Loucy (cell line): ENCODE measurements at regions not wholly inside any gene's neighbourhood (a gene's known extent, or its start where the extent isn't known, plus 50 kb on each side); places are given as distances from the start of the nearest gene placed in this dataset.

ENCODE experiments used
- H2AFZ ChIP-seq: fragments of 200-600 bp; sonication (generic); 2 replicates; pipeline ENCODE4 v1.6.0; 2016; ENCODE audit warnings: antibody characterized with exemption, mild to moderate bottlenecking, low read length, moderate library complexity
- H3F3A ChIP-seq: fragments of 200-600 bp; 2 replicates; pipeline ENCODE4 v1.6.0; 2016; ENCODE audit warnings: antibody characterized with exemption, low read depth, mild to moderate bottlenecking
- H3K27me3 ChIP-seq: fragments of 200-600 bp; sonication (generic); 2 replicates; pipeline ENCODE4 v1.6.1; 2014; ENCODE audit warnings: low read length, mild to moderate bottlenecking; ENCODE audit not compliant: insufficient read depth, poor library complexity, severe bottlenecking
- H3K36me3 ChIP-seq: fragments of 200-600 bp; sonication (generic); 2 replicates; pipeline ENCODE4 v1.6.1; 2016; ENCODE audit warnings: low read length; ENCODE audit not compliant: insufficient read depth
- H3K4me1 ChIP-seq: fragments of 200-600 bp; sonication (generic); 2 replicates; pipeline ENCODE4 v1.5.1; 2014; ENCODE audit warnings: low read length, mild to moderate bottlenecking; ENCODE audit not compliant: insufficient read depth, poor library complexity, severe bottlenecking
- H3K4me2 ChIP-seq: fragments of 200-600 bp; sonication (generic); 2 replicates; pipeline ENCODE4 v1.6.0; 2014; ENCODE audit warnings: antibody characterized with exemption, low read length, low read depth, mild to moderate bottlenecking; ENCODE audit not compliant: poor library complexity, severe bottlenecking
- H3K4me3 ChIP-seq: fragments of 200-600 bp; sonication (generic); 2 replicates; pipeline ENCODE4 v1.5.1; 2014; ENCODE audit warnings: low read length, mild to moderate bottlenecking, mixed read lengths; ENCODE audit not compliant: poor library complexity, severe bottlenecking
- H3K79me2 ChIP-seq: fragments of 200-600 bp; sonication (generic); 2 replicates; pipeline ENCODE4 v1.6.1; 2014; ENCODE audit warnings: low read length; ENCODE audit not compliant: insufficient read depth
- H3K9ac ChIP-seq: fragments of 200-600 bp; sonication (generic); 2 replicates; pipeline ENCODE4 v1.6.0; 2014; ENCODE audit warnings: mild to moderate bottlenecking, low read depth, low read length, moderate library complexity; ENCODE audit not compliant: poor library complexity, severe bottlenecking
- H3K9me2 ChIP-seq: fragments of 200-600 bp; sonication (generic); replicated peaks from 2 replicates; pipeline ENCODE4 v1.6.1; 2016; ENCODE audit warnings: low read depth, low read length, mixed read lengths
- H3K9me3 ChIP-seq: fragments of 200-600 bp; sonication (generic); 2 replicates; pipeline ENCODE4 v1.6.1; 2014; ENCODE audit warnings: mild to moderate bottlenecking, antibody characterized with exemption, low read length, low read depth; ENCODE audit not compliant: insufficient read depth
- H4K20me1 ChIP-seq: fragments of 200-600 bp; sonication (generic); 2 replicates; pipeline ENCODE4 v1.6.0; 2014; ENCODE audit warnings: antibody characterized with exemption, low read length, mild to moderate bottlenecking; ENCODE audit not compliant: insufficient read depth, poor library complexity, severe bottlenecking
- CTCF ChIP-seq: fragments of 200-600 bp; sonication (generic); conservative IDR thresholded peaks from 2 replicates; pipeline ENCODE4 v1.5.1; 2014; ENCODE audit warnings: mild to moderate bottlenecking, antibody characterized with exemption, low read length
- EZH2phosphoT487 ChIP-seq: fragments of 200-600 bp; IDR thresholded peaks from 2 replicates; pipeline ENCODE4 v1.6.1; 2018; ENCODE audit warnings: antibody characterized with exemption, mild to moderate bottlenecking, moderate library complexity, borderline replicate concordance

GRCh38 chr3:189529889-189530471, 101.2 kb upstream of the TP63 start:
- Histone ChIP-seq H3K9me2 (no peaks in the 10 kb centered on the region), H3K79me2 (no peaks in the 10 kb centered on the region), H3K4me3 (no peak overlapping the region), H3K9me3 (no peaks in the 10 kb centered on the region), H2AFZ (no peak overlapping the region), H3K27me3 (no peaks in the 10 kb centered on the region), H3K4me2 (no peak overlapping the region), H3F3A (0 out of 2 replicates have a peak, but pooled peaks cover 6% of the 10 kb centered on the region), H3K4me1 (peaks cover 14% of the 10 kb centered on the region), H4K20me1 (no peaks in the 10 kb centered on the region), H3K36me3 (no peaks in the 10 kb centered on the region), H3K9ac (no peak overlapping the region)
- TF ChIP-seq EZH2phosphoT487 = no peak

- H2AFZ ChIP-seq = no peak overlapping the region
- H3K4me1 ChIP-seq = peaks cover 14% of the 10 kb centered on the region
- TF ChIP-seq CTCF (no peak), EZH2phosphoT487 (no peak)
- no peaks in the 10 kb centered on the region for H4K20me1 ChIP-seq
- H3K9me3 ChIP-seq = no peaks in the 10 kb centered on the region
- peak overlapping the region; percentile 26 for H3K4me2 ChIP-seq
- no peaks in the 10 kb centered on the region for H3K36me3 ChIP-seq
- H3F3A ChIP-seq = 0 out of 2 replicates have a peak, but pooled peaks cover 6% of the 10 kb centered on the region
- no peaks in the 10 kb centered on the region for H3K9me2 ChIP-seq
- no peak overlapping the region for H3K9ac ChIP-seq
- H3K4me3 ChIP-seq = no peak overlapping the region
- H3K79me2 ChIP-seq = no peaks in the 10 kb centered on the region
- no peaks in the 10 kb centered on the region for H3K27me3 ChIP-seq
Observed at GRCh38 chr3:189530822-189531221, 100.4 kb upstream of the TP63 start.

GRCh38 chr3:189531271-189531670, 99.9 kb upstream of the TP63 start:
- Histone ChIP-seq H2AFZ (no peak overlapping the region), H3K9me2 (no peaks in the 10 kb centered on the region), H3K36me3 (no peaks in the 10 kb centered on the region), H3K9me3 (no peaks in the 10 kb centered on the region), H3K79me2 (no peaks in the 10 kb centered on the region), H3F3A (0 out of 2 replicates have a peak, but pooled peaks cover 6% of the 10 kb centered on the region), H3K9ac (no peak overlapping the region), H4K20me1 (no peaks in the 10 kb centered on the region), H3K4me3 (no peak overlapping the region), H3K4me1 (peaks cover 14% of the 10 kb centered on the region), H3K4me2 (peak overlapping the region; percentile 26), H3K27me3 (no peaks in the 10 kb centered on the region)
- TF ChIP-seq EZH2phosphoT487 (no peak), CTCF (no peak)

GRCh38 chr3:189534531-189534930, 96.7 kb upstream of the TP63 start:
- H2AFZ ChIP-seq = no peak overlapping the region
- no peak overlapping the region for H3K4me2 ChIP-seq
- H3K4me3 ChIP-seq = no peak overlapping the region
- no peaks in the 10 kb centered on the region for H3K9me2 ChIP-seq
- H3K9me3 ChIP-seq = no peaks in the 10 kb centered on the region
- no peak for TF ChIP-seq EZH2phosphoT487
- no peak for TF ChIP-seq CTCF
- no peaks in the 10 kb centered on the region for H4K20me1 ChIP-seq
- H3K4me1 ChIP-seq = peaks cover 22% of the 10 kb centered on the region
- H3F3A ChIP-seq = 0 out of 2 replicates have a peak, but pooled peaks cover 2% of the 10 kb centered on the region
- no peaks in the 10 kb centered on the region for H3K36me3 ChIP-seq
- H3K9ac ChIP-seq = no peak overlapping the region
- no peaks in the 10 kb centered on the region for H3K79me2 ChIP-seq
- no peaks in the 10 kb centered on the region for H3K27me3 ChIP-seq
